Globus pallidus (tissue), 1 donor: ENCODE measurements at regions not wholly inside any gene's neighbourhood (a gene's known extent, or its start where the extent isn't known, plus 50 kb on each side); places are given as distances from the start of the nearest gene placed in this dataset.

Experiments
- DNase-seq: peaks from one replicate; pipeline ENCODE4 v3.0.0-alpha.2; 2015; ENCODE audit warnings: low spot score

DNA sequence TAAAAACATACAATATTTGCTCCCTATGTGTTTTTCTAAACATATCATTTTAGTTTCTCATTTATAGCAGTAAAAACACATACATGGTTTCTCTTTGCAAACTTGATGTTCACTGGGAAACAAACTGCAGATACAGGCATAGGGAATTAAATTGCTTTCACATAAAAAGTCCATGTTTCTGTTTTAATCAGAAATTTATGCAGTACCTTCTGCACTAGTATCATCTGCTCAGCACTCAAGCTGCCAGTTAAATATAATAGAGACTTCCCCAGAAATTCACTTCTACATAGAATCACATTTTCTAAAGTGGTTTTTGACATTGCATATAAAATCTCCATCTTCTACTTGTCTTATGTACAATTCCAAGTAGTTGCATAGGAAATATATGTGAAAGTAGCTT is 1107.3 kb upstream of the NRXN1 start:
- DNase-seq, result no peak

DNA sequence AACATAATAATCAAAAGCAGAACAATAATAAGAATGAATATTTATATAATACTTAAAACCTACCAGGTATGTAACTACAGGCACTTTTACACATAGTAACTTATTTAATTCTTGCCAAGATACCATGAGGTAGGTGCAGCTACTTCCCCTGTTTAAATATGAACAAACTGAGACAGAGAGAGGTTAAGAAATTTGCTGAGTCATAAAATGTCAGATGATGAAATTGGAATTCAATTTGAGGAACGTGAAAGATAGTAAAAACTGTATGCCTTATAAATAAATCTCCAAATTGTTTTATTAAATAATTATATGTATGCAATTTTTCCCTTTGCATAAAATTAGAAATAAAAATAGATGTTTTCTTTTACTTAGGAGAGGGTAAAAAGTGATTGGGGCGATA is 1103.3 kb upstream of the NRXN1 start:
- DNase-seq, result no peak

DNA sequence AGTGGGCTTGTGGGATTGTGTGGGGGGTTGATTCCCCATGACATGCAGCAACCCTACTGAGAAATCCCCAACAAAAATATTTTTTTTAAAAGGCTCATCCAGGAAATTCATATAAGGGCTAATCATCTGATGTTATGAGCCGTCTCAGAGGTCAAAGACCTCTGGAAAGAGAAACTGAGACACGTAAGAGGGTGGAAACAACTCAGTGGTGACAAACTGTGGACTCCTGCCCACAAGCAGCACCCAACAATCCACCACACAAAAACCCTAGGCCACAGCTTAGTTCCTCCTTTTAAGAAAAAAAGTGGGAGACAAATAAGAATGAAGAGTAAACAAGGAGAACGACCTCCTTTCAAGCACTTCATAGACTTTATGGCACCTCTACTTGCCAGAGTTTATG is 1096.1 kb upstream of the NRXN1 start:
- DNase-seq, result no peak

DNA sequence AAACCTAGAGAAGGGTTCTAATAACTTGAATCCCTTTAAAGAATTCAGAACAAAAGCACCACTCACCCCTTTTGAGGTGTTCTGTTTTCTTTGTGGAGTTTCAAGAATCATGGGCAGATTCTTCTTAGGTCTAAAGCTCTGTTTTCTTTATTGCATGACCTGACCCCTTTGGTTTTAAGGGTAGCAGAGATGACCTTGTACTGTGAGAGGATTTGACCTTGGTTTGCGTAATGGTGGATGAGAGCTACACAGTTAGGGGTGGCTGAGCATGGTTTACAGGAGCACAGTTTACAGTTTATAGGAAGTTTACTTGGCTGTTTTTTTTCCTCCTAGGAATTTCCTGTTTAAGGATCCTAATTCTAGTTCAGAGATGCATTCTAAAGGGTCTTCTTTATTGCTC is 1095.6 kb upstream of the NRXN1 start:
- DNase-seq, result no peak

DNA sequence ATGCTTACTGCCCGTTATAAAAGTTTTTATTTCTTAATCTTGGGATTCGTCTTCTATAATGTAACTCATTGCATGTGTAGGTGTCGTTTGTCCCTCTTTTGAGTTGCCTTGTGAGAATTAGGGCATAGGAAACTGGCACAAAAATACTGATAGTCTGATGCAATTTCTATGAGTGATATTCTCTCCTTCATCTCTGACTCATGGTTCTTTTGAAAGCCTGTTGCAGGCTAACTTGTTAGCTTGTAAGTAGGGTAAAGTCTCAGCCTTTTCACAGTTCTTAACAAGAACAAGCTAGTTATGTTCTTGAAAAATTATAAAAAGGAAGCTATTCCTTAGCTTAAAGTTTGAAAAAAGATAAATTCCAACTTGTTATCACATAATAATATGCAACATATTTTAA is 1085.4 kb upstream of the NRXN1 start:
- no peak for DNase-seq

DNA sequence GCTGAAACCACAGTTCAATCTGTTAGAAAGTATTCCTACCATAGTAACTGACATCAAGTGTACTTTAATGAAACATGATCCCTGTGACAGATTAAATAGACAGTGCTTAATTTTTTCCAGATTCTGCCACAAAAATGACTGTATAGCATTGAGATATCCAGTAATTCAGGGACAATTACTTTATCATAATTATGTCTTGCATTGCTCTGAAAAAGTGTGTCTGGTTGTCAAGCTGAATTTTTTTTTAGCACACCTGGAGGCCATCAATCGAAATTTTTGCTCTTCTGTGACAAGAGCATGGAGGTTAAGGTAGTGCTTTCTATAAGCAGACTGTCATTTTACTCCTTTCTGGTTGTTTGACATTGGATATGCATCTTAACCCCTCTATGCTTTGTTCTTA is 1083.8 kb upstream of the NRXN1 start:
- DNase-seq, result no peak

DNA sequence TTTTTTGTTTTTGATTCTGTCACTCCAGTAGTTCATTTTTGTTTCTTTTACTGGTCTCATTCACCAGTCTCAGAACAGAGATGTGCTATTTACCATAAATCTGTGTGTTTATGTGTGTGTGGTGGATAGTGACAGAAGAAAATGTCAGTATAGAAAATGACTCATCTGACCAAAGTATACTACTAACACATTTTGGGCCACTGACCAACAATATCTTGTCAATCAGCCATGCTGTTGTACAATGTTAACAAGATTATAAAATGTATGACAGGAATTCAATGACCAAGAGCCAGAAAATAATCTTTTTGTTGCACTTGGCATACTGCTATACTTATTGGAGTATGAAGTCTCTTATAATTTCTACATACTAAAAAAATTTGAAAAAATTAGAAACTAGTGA is 1081.4 kb upstream of the NRXN1 start:
- DNase-seq, result no peak

DNA sequence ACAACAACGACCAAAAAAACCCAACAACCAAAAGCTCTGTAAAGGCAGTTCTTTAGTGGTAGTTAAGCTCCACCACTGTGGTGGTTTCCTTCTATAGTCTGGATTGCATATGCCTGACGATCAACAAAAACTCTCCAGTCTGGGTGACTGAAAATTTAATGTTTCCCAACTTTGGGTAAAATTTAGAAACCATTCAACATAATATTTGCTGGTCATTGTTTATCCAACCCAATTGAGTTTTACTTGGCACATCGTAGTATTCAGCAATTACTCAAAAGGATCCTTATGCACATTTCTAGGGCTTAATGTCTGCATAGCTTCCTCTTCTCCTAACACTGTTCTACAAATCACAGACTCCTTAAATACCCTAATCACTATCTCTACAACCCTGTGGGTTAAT is 1080.2 kb upstream of the NRXN1 start:
- no peak for DNase-seq

DNA sequence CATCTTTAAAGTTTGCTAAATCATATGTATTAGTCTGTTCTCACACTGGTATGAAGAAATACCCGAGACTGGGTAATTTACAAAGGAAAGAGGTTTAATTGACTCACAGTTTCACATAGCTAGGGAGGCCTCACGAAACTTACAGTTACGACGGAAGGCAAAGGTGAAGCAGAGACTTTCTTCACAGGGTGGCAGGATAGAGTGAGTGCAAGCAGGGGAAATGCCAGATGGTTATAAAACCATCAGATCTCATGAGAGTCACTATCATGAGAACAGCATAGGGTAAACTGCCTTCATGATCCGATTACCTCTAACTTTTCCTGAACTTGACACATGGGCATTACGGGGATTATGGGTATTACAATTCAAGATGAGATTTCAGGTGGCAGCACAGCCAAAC is 1075.2 kb upstream of the NRXN1 start:
- no peak for DNase-seq

DNA sequence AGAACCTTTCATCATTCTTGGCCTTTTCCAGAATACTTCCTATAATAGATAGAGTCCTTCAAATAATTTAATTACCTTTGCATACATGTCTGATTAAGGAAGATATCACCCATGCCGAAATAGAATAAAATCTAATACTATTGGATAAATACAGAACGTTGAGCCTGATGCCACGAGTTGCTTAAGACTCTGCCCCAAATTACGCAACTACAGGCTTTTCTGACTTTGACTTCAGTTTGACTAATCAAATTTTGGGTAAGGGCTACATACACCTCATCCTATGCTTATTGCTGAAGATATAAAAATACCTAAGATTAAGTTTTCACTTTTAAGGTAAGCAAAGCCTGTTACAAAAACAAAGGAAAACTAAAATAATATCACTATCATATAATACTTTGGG is 1065.1 kb upstream of the NRXN1 start:
- DNase-seq, result no peak

DNA sequence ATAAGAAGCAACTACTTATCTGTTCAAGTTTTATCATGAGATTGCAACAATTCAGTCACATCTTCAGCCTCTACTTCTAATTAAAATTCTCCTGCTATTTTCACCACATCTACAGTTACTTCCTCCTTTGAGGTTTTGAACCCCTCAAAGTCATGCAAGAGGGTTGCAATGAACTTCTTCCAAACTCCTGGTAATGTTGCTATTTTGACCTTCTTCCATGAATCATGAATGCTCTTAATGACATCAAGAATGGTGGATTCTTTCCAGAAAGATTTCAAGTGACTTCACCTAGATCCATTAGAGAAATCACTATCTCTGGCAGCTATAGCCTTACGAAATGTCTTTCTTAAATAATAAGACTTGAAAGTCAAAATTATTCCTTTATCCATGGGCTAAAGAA is 1052.8 kb upstream of the NRXN1 start:
- no peak for DNase-seq

DNA sequence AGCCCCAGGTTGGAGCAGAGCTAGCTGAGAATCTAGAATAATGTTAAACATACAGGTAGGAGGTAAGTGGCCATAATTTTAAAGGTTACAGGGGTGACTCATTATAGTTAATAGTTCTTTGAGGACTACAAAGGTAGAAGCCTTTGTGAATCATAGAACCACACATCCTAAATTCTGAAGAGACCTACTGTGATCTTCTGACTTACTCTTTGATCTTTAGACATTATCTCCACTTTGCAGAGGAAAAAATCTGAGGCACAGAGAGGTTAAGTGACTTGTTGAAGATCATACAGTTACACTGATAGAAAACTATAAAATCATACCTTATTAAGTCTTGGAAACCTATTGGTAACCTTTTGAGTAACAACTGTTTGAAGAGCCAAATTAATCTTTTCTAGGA is 1051.3 kb upstream of the NRXN1 start:
- no peak for DNase-seq

DNA sequence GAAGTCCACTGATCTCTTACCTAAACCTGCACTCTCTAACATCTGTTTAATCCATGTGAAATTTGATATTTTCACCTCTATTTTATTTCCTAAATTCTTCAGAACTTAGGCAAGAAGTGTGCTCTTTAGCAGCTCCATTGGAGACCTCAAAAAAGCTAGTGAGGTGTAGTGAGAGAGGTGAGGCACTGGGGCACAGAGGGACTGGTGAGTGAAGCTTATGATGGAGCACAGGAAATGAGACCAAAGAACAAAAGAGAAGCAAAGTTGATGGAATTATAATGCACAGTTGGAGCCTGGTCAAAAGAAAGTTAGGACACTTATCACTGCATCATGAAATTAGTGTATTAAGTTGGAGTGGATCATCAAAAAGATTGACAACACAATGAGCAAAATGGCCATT is 1050.7 kb upstream of the NRXN1 start:
- DNase-seq, result no peak

DNA sequence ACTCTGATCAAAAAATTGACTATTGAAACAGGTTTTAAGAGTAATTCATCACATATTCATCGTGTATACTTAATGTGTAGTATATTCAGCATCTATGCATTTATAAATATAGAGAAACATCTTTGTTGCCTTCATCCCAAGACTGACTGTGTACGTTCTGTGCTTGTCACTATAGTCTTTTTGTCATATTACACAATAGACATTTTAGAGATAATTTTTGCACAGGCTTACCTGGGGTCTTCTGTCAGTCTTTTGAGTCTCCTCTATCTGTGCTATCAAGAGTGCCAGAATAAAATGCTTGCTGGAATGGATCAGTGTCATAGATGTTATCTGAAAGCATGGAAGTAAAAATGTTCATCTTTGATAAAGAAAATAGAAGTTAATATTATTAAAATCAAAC is 1047.7 kb upstream of the NRXN1 start:
- DNase-seq, result no peak

DNA sequence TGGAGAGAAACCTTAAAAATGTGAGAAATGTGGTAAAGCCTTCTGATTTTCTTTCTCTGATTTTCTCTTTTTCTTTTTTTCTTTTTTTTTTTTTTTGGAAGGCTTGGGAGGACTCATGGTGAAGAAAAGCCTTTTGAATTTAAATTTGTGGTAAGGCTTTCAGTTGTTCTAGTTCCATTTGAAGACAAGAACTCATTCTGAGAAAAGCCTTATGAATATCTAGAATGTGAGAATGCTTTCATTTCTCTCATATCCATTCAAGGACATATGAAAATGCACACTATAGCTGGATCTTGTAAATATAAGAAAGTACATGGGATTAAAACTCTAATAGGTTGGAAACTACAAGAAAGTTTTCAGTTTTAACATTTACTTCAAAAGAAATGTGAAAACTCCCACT is 1045.2 kb upstream of the NRXN1 start:
- no peak for DNase-seq

DNA sequence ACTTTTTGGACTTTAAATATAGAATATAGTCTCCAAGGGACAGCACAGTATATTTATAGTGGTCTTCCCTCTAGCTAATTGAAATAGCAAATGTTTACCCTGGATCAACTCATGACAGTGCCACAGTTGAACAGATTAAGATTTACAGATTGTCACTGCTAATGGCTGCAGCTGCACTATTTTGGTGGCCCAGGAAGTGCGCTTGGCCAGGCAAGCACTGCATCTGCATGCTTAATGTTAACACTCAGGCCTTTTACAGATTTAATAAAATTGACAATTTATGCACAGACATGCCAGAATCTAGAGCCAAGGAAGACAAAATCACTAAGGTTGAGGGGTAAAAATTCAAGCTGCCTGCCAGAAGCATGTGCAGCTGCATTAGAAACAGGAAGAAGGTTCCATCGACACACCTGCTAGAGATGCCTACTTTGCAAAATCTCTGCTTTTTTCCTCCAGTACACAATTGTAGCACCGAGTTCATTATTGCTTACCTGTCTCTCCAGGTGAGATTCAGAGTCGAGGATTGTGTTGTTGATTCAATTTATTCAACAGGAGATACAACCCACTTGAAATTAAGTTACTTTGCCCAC is 1042.3 kb upstream of the NRXN1 start:
- DNase-seq, result no peak

DNA sequence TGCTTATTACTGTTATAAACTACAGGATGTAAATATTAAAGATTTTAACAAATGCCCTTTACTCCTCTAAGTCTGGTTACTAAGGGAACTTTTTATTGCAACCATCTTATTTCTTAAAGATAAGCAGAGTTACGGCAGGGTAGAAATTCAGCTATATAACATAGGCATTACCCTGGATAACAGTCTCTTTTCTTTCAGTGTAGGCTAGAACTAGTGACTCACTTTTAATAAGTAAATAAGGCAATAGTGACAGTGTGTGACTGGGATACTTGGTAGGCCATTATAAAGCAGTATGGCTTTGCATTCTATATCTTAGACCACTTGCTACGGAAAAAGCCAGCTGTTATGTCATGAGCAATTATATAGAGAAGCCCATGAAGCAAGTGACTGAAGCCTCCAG is 1041.0 kb upstream of the NRXN1 start:
- no peak for DNase-seq

DNA sequence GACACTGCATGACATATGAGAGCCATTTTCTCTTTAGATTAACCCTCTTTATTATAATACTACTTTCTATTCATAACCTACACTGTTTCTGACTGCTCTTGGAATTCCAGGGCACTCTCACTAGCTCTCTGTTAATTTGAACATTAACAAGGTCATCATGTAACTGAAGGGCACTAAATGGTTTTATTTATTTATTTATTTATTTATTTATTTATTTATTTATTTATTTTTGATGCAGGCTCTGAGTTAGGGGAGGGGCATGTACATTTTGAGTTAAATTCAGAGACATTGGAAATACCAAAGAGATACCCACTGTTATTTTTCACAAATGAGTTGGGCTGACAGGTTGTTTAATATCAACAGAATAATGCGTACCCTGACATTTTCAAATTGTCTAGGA is 1038.7 kb upstream of the NRXN1 start:
- no peak for DNase-seq

DNA sequence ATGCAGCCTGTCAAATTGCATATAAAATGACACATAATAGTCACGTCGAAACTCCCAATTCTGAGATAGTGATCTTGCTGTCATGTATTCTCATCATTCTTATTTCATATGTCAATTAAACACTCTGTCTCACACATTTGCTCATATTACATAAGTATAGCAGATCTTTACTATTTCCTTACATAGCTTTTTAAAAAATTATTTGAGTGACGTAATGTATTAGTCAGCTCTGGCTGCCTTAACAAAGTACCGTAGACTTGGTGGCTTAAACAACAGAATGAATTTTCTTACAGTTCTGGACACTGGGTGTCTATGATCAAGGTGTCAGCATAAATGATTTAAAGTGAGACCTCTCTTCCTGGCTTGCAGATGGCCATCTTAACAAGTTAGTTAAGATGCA is 1032.3 kb upstream of the NRXN1 start:
- no peak for DNase-seq

DNA sequence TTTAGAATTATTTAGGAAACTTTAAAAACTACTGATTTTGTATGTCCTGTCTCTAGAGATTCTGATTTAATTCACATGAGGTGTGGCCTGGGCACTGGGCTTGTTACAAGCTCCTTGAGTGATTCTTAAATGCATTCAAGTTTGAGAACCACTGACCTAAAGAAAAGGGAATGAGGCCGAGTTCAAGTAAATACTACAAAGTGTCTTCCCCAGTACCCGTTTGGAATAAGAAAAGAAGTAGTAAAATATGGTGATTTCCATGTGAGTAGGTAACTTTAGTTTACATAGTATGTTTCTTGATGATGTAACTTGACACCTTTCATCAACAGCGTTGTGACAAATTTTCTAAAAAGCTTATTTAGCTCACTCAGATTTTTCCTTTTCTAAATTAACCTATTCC is 1022.9 kb upstream of the NRXN1 start:
- no peak for DNase-seq

DNA sequence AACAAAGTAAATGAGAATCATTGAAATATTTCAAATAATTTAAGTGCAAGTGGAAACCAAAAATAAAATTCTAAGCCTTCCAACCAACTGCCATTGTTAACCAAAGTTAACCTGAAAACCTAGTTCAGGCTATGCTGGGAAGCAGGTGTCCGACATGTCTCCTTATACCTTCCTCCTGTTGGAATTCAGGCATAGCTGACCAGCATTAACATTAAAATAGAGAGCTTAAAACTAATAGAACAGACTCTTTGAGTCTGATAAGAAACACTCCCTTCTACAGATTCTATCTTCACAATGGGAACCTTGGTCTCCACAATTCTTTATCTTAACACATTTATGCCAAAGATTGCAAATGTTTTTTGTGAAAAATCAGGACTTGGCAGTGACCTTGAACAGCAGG is 1004.9 kb upstream of the NRXN1 start:
- no peak for DNase-seq

DNA sequence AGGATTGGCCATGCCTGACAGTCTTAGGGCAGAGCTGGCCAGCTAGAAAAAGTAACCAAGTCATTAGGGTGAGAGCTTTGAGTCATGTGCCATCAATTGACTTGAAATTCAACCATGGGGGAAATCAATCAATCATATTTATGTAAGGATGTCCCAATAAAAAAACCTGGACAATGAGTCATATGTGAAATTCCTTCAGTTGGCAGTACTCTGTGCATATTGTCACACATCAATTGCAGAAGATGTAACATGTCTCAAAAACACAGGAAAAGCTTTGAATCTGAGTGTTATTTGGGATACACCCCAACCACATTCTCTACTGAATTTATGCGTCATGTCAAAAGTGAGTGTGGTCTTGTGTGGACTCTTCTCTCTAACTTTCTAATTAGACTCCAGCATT is 1004.1 kb upstream of the NRXN1 start:
- DNase-seq, result no peak

DNA sequence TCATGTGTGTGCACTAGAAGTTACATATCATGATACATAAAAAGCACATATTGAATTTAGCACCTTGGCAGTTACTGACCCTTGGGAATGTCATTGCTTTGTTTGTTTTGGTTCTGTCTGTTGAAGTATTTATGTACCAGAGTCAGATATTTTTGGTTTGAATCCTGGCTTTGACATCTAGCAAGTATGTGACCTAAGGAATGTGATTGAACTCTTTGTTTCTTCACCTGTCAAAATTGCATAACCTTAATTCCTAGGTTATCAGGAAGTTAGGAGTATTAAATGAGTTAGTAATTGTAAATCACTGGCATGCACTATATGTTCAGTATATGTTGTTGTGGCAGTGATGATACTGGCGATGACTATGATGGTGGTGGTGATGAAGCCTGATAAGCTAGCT is 1003.5 kb upstream of the NRXN1 start:
- DNase-seq, result no peak

DNA sequence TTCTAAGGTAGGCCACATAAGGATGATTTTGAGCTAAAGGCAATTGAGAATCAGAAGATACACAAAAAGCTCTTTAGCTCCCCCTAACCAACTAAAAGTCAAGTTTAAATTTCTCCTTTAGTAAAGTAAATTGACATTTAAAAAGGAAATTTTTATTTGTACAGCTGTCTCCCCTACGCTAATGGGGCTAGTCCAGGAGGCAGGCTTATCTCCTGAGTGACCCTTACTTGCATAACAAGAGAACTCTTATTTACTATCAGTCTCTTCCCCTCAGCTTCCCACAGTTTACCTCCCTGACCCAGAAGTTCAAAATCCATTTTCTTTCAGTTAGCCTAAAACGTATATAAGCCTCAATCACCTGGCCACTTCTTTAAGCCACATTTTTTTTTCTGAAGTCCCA is 1002.8 kb upstream of the NRXN1 start:
- no peak for DNase-seq

DNA sequence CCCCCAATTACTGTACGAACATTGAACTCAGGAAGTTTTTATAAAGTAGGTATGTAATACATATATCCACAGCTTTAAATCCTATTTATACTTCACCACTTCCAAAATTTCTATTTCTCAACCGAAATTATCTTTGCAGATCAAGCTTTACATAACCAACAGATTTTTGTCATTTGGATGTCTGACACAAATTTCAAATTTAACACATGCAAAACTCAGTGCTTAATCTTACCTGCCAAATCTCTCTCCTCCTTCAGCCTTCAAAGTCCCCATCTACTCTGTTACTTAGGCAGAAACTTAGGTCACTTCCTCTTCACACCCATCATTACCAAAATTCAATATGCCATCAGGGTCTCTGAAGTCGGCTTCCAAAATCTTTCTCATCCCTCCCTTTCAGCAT is 990.1 kb upstream of the NRXN1 start:
- no peak for DNase-seq
